ENCODE measurements at regions not wholly inside any gene's neighbourhood (a gene's known extent, or its start where the extent isn't known, plus 50 kb on each side); places are given as distances from the start of the nearest gene placed in this dataset.

- Histone ChIP-seq H2BK5ac (ENCODE audit: low read depth, low read length, poor library complexity) (no peak overlapping the region), H4K8ac (ENCODE audit: low read depth, low read length) (no peak overlapping the region), H3K4me3 (ENCODE audit: low read depth, low read length) (no peak overlapping the region), H4K12ac (ENCODE audit: low read depth, low read length) (no peak overlapping the region), H3K9me3 (ENCODE audit: insufficient read depth, low read depth, low read length) (no peaks in the 10 kb centered on the region), H3K27me3 (ENCODE audit: insufficient read depth, low read length) (no peaks in the 10 kb centered on the region), H3K79me2 (ENCODE audit: control insufficient read depth, insufficient read depth, low read length, poor library complexity) (no peaks in the 10 kb centered on the region), H3K23ac (ENCODE audit: low read length) (no peak overlapping the region), H3K27ac (ENCODE audit: low read depth, low read length) (no peak overlapping the region), H3K9ac (ENCODE audit: low read length) (no peak overlapping the region), H2AFZ (ENCODE audit: insufficient read depth, low read length, poor library complexity) (no peak overlapping the region), H2BK12ac (ENCODE audit: low read length) (no peak overlapping the region), H3K36me3 (ENCODE audit: control insufficient read depth in 1 of 2, insufficient read depth in 2 of 2, low read length in 2 of 2) (no peaks in the 10 kb centered on the region), H2BK120ac (ENCODE audit: insufficient read depth, low read length, poor library complexity) (no peak overlapping the region), H3K79me1 (ENCODE audit: low read length) (no peaks in the 10 kb centered on the region), H3K4me2 (ENCODE audit: low read length) (no peak overlapping the region), H3K14ac (ENCODE audit: low read length) (no peak overlapping the region), H3K4ac (ENCODE audit: low read depth, low read length) (no peak overlapping the region), H4K91ac (ENCODE audit: low read depth, low read length) (no peak overlapping the region), H2AK5ac (ENCODE audit: low read length) (no peak overlapping the region), H3K4me1 (ENCODE audit: control insufficient read depth in 1 of 2, insufficient read depth in 2 of 2, low read length in 2 of 2) (no peaks in the 10 kb centered on the region), H3K18ac (ENCODE audit: low read length) (no peak overlapping the region)
- WGBS (ENCODE audit: extremely low coverage, insufficient coverage, insufficient read length) = no CpG with 5 or more reads among the region's 3 CpGs
- no peak for DNase-seq
Observed at GRCh38 chr13:90015565-90016507, 1331.7 kb upstream of the MIR17HG start.

- Histone ChIP-seq H4K91ac (ENCODE audit: low read depth, low read length) (no peak overlapping the region), H3K79me1 (ENCODE audit: low read length) (no peaks in the 10 kb centered on the region), H3K36me3 (ENCODE audit: control insufficient read depth in 1 of 2, insufficient read depth in 2 of 2, low read length in 2 of 2) (no peaks in the 10 kb centered on the region), H3K18ac (ENCODE audit: low read length) (no peak overlapping the region), H3K4me3 (ENCODE audit: low read depth, low read length) (no peak overlapping the region), H2BK120ac (ENCODE audit: insufficient read depth, low read length, poor library complexity) (no peak overlapping the region), H3K23ac (ENCODE audit: low read length) (no peak overlapping the region), H3K27ac (ENCODE audit: low read depth, low read length) (no peak overlapping the region), H3K4me1 (ENCODE audit: control insufficient read depth in 1 of 2, insufficient read depth in 2 of 2, low read length in 2 of 2) (no peaks in the 10 kb centered on the region), H4K8ac (ENCODE audit: low read depth, low read length) (no peak overlapping the region), H3K9ac (ENCODE audit: low read length) (no peak overlapping the region), H3K27me3 (ENCODE audit: insufficient read depth, low read length) (no peaks in the 10 kb centered on the region), H3K14ac (ENCODE audit: low read length) (no peak overlapping the region), H2BK12ac (ENCODE audit: low read length) (no peak overlapping the region), H3K79me2 (ENCODE audit: control insufficient read depth, insufficient read depth, low read length, poor library complexity) (no peaks in the 10 kb centered on the region), H2AK5ac (ENCODE audit: low read length) (no peak overlapping the region), H2BK5ac (ENCODE audit: low read depth, low read length, poor library complexity) (no peak overlapping the region), H3K9me3 (ENCODE audit: insufficient read depth, low read depth, low read length) (no peaks in the 10 kb centered on the region), H3K4me2 (ENCODE audit: low read length) (no peak overlapping the region), H3K4ac (ENCODE audit: low read depth, low read length) (no peak overlapping the region), H4K12ac (ENCODE audit: low read depth, low read length) (no peak overlapping the region), H2AFZ (ENCODE audit: insufficient read depth, low read length, poor library complexity) (no peak overlapping the region)
- no peak for DNase-seq
- WGBS (ENCODE audit: extremely low coverage, insufficient coverage, insufficient read length) = 100% methylated on average over 1 of the region's 1 CpG
Observed at GRCh38 chr13:90016688-90017087, 1330.8 kb upstream of the MIR17HG start.

GRCh38 chr13:90020536-90021070, 1326.9 kb upstream of the MIR17HG start:
- DNase-seq = no peak
- Histone ChIP-seq H2AFZ (ENCODE audit: insufficient read depth, low read length, poor library complexity) (no peak overlapping the region), H3K27me3 (ENCODE audit: insufficient read depth, low read length) (no peaks in the 10 kb centered on the region), H3K4ac (ENCODE audit: low read depth, low read length) (no peak overlapping the region), H3K4me1 (ENCODE audit: control insufficient read depth in 1 of 2, insufficient read depth in 2 of 2, low read length in 2 of 2) (no peaks in the 10 kb centered on the region), H4K12ac (ENCODE audit: low read depth, low read length) (no peak overlapping the region), H2AK5ac (ENCODE audit: low read length) (no peak overlapping the region), H3K4me3 (ENCODE audit: low read depth, low read length) (no peak overlapping the region), H3K9me3 (ENCODE audit: insufficient read depth, low read depth, low read length) (no peaks in the 10 kb centered on the region), H3K79me1 (ENCODE audit: low read length) (no peaks in the 10 kb centered on the region), H2BK5ac (ENCODE audit: low read depth, low read length, poor library complexity) (no peak overlapping the region), H2BK120ac (ENCODE audit: insufficient read depth, low read length, poor library complexity) (no peak overlapping the region), H3K23ac (ENCODE audit: low read length) (no peak overlapping the region), H3K27ac (ENCODE audit: low read depth, low read length) (no peak overlapping the region), H3K14ac (ENCODE audit: low read length) (no peak overlapping the region), H3K9ac (ENCODE audit: low read length) (no peak overlapping the region), H3K4me2 (ENCODE audit: low read length) (no peak overlapping the region), H3K79me2 (ENCODE audit: control insufficient read depth, insufficient read depth, low read length, poor library complexity) (no peaks in the 10 kb centered on the region), H4K8ac (ENCODE audit: low read depth, low read length) (no peak overlapping the region), H2BK12ac (ENCODE audit: low read length) (no peak overlapping the region), H4K91ac (ENCODE audit: low read depth, low read length) (no peak overlapping the region), H3K18ac (ENCODE audit: low read length) (no peak overlapping the region), H3K36me3 (ENCODE audit: control insufficient read depth in 1 of 2, insufficient read depth in 2 of 2, low read length in 2 of 2) (no peaks in the 10 kb centered on the region)
- WGBS (ENCODE audit: extremely low coverage, insufficient coverage, insufficient read length) = no CpG with 5 or more reads among the region's 3 CpGs

GRCh38 chr13:90027409-90027808, 1320.1 kb upstream of the MIR17HG start:
- Histone ChIP-seq H3K18ac (ENCODE audit: low read length) (no peak overlapping the region), H3K4ac (ENCODE audit: low read depth, low read length) (no peak overlapping the region), H4K8ac (ENCODE audit: low read depth, low read length) (no peak overlapping the region), H3K36me3 (ENCODE audit: control insufficient read depth in 1 of 2, insufficient read depth in 2 of 2, low read length in 2 of 2) (no peaks in the 10 kb centered on the region), H3K23ac (ENCODE audit: low read length) (no peak overlapping the region), H3K4me2 (ENCODE audit: low read length) (no peak overlapping the region), H3K79me2 (ENCODE audit: control insufficient read depth, insufficient read depth, low read length, poor library complexity) (no peaks in the 10 kb centered on the region), H3K79me1 (ENCODE audit: low read length) (no peaks in the 10 kb centered on the region), H3K27me3 (ENCODE audit: insufficient read depth, low read length) (no peaks in the 10 kb centered on the region), H3K14ac (ENCODE audit: low read length) (no peak overlapping the region), H2AFZ (ENCODE audit: insufficient read depth, low read length, poor library complexity) (no peak overlapping the region), H3K4me3 (ENCODE audit: low read depth, low read length) (no peak overlapping the region), H2BK12ac (ENCODE audit: low read length) (no peak overlapping the region), H2BK5ac (ENCODE audit: low read depth, low read length, poor library complexity) (no peak overlapping the region), H4K12ac (ENCODE audit: low read depth, low read length) (no peak overlapping the region), H3K9me3 (ENCODE audit: insufficient read depth, low read depth, low read length) (peaks cover 3% of the 10 kb centered on the region), H3K27ac (ENCODE audit: low read depth, low read length) (no peak overlapping the region), H3K9ac (ENCODE audit: low read length) (no peak overlapping the region), H4K91ac (ENCODE audit: low read depth, low read length) (no peak overlapping the region), H3K4me1 (ENCODE audit: control insufficient read depth in 1 of 2, insufficient read depth in 2 of 2, low read length in 2 of 2) (no peaks in the 10 kb centered on the region), H2AK5ac (ENCODE audit: low read length) (no peak overlapping the region), H2BK120ac (ENCODE audit: insufficient read depth, low read length, poor library complexity) (no peak overlapping the region)
- no peak for DNase-seq

Data from trophoblast cell (in vitro differentiated cells and primary cell).